Activated naive CD8-positive, alpha-beta T cell treated with anti-CD3 and anti-CD28 coated beads, Interleukin-2, amount 10 ng/mL, durations not matched to agents 7 days and 5 days (primary cell): ENCODE measurements at regions not wholly inside any gene's neighbourhood (a gene's known extent, or its start where the extent isn't known, plus 50 kb on each side); places are given as distances from the start of the nearest gene placed in this dataset.

Experiments
- ATAC-seq: fragments of 150-1000 bp; cut with Tn5 transposase; one replicate; pipeline ENCODE4 v1.10.0; 2021; ENCODE audit warnings: low read depth, moderate library complexity
- POLR2A ChIA-PET: fragments of 350-600 bp; sonication (Branson Sonifier 250); formaldehyde crosslinking; loops from one replicate; lab custom pipeline; 2021; ENCODE audit warnings: antibody characterized with exemption; lab: Charles Lee
- DNase-seq: peaks from one replicate; pipeline ENCODE4 v3.0.0; 2021
- H3K27ac Mint-ChIP-seq: one replicate; pipeline ENCODE4 v1.8.0; 2022; ENCODE audit warnings: mild to moderate bottlenecking, mixed read lengths
- H3K27me3 Mint-ChIP-seq: one replicate; pipeline ENCODE4 v1.8.0; 2022; ENCODE audit warnings: mild to moderate bottlenecking, moderate library complexity, mixed read lengths
- H3K36me3 Mint-ChIP-seq: one replicate; pipeline ENCODE4 v1.8.0; 2021; ENCODE audit warnings: mild to moderate bottlenecking, mixed read lengths
- H3K4me1 Mint-ChIP-seq: one replicate; pipeline ENCODE4 v1.8.0; 2021; ENCODE audit warnings: mixed read lengths
- H3K4me3 Mint-ChIP-seq: one replicate; pipeline ENCODE4 v1.8.0; 2022; ENCODE audit warnings: mild to moderate bottlenecking, moderate library complexity, mixed read lengths
- H3K9me3 Mint-ChIP-seq: one replicate; pipeline ENCODE4 v1.8.0; 2021; ENCODE audit warnings: mixed read lengths

DNA sequence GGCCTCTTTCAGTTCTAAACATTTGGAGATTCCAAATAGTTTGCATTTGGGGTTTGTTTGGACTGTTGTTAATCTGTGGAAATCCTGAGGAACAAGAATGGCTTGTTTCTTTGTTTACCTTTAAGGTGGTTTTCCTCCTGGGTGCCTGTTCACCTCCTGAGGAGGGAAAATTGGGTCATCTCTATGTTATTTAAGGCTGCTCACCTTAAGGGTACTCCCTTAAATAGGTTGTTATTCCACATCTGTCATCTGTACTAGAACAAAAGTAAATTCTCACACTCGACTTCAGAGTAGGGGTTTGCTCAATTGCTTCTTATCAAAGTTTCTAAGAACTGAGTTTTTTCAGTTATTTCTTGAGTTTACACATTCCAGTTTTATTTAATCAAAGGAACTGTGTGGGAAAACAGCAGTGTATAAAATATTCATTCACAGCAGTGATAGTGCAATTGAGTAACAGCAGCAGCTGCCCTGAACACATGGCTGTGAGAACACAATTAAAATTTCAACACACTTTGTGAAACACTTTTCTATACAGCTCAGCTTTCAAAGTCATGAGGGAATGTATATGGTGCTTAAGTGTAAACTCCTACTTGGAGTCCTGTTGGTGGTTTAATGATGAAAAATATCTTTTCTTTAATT is 238.5 kb upstream of the PGRMC2 start:
- Mint-ChIP-seq H3K36me3 (peaks cover 2% of the 10 kb centered on the region), H3K4me3 (no peak overlapping the region), H3K27ac (no peak overlapping the region), H3K4me1 (no peaks in the 10 kb centered on the region), H3K9me3 (no peaks in the 10 kb centered on the region), H3K27me3 (peaks cover 3% of the 10 kb centered on the region)
- POLR2A ChIA-PET: no interaction called here
- ATAC-seq: no peak
- no peak for DNase-seq

DNA sequence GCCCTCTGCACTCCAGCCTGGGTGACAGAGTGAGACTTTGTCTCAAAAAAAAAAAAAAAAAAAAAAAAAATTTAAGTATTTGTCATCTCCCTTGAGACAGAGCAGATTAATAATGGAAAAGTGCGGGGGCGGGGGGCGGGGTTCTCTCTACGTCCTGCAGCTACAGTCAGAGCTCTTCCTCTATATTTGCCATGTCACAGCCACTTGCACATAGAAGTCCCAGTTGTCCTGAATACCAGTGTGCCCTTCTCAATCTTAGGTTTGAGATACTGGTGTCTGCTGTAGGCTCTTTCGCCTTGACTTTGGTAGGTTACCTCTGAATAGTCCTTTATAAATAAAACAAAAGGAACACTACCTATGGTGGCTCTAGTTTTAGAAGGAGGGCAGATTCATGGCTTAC is 237.8 kb upstream of the PGRMC2 start:
- ATAC-seq (no peak), DNase-seq (no peak)
- H3K36me3 Mint-ChIP-seq: peaks cover 2% of the 10 kb centered on the region
- H3K27ac Mint-ChIP-seq: no peak overlapping the region
- H3K9me3 Mint-ChIP-seq: no peaks in the 10 kb centered on the region
- H3K27me3 Mint-ChIP-seq: peaks cover 2% of the 10 kb centered on the region
- POLR2A ChIA-PET: no interaction called here
- no peak overlapping the region for H3K4me3 Mint-ChIP-seq
- H3K4me1 Mint-ChIP-seq: no peaks in the 10 kb centered on the region

GRCh38 chr4:128524311-128524710 is 236.7 kb upstream of the PGRMC2 start:
- no peak overlapping the region for H3K4me3 Mint-ChIP-seq
- H3K4me1 Mint-ChIP-seq: no peaks in the 10 kb centered on the region
- no peaks in the 10 kb centered on the region for H3K9me3 Mint-ChIP-seq
- DNase-seq: no peak
- no peak overlapping the region for H3K27ac Mint-ChIP-seq
- ATAC-seq: no peak
- POLR2A ChIA-PET: no interaction called here
- peaks cover 2% of the 10 kb centered on the region for H3K36me3 Mint-ChIP-seq
- peaks cover 2% of the 10 kb centered on the region for H3K27me3 Mint-ChIP-seq

DNA sequence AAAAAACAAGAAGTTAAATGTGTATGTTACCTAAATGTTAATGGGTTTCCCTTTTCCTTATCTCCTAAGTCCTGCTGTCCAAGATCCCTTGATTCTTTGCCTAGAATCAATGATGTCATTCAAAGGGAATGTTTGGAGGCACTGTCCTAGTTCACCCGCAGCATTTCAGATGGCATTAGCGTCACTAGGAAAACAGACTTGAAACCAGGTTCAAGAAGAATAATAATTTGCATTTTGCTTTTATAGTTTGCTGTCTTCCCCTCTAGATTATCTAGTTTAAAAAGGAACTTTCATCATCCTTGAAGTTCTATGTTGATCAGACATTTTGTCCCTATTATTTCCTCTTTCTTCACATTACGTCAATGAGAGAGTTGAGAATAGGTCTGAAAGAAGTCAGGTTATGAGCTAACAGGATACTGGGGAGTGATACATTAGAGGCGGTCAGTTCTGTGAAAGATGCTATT is 234.1 kb upstream of the PGRMC2 start:
- Mint-ChIP-seq H3K27me3 (peaks cover 2% of the 10 kb centered on the region), H3K9me3 (no peaks in the 10 kb centered on the region), H3K4me3 (no peak overlapping the region), H3K4me1 (no peaks in the 10 kb centered on the region), H3K27ac (no peak overlapping the region), H3K36me3 (peaks cover 2% of the 10 kb centered on the region)
- POLR2A ChIA-PET: no interaction called here
- ATAC-seq (no peak), DNase-seq (no peak)

DNA sequence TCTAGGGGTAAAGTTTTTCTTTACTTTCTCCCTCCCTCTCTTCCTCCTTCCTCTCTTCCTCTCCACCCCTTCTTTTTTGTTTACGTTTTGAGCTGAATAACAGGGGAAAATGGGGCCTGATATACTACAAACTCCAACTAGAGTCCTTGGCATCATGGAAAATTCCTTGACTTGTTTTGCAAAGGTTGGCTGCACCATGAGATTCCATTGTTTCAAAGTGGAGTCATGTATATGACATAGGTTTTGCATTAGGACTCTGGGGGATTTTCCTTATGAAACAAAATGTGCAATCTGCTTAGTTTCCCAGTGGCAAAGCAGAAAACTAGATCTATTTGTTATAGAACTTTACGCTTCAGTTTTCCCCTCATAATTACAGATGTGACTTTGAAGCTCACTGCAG is 233.5 kb upstream of the PGRMC2 start:
- Mint-ChIP-seq H3K27me3 (no peaks in the 10 kb centered on the region), H3K4me3 (no peak overlapping the region), H3K27ac (no peak overlapping the region), H3K9me3 (no peaks in the 10 kb centered on the region), H3K4me1 (no peaks in the 10 kb centered on the region), H3K36me3 (peaks cover 2% of the 10 kb centered on the region)
- DNase-seq: no peak
- POLR2A ChIA-PET: no interaction called here
- no peak for ATAC-seq

DNA sequence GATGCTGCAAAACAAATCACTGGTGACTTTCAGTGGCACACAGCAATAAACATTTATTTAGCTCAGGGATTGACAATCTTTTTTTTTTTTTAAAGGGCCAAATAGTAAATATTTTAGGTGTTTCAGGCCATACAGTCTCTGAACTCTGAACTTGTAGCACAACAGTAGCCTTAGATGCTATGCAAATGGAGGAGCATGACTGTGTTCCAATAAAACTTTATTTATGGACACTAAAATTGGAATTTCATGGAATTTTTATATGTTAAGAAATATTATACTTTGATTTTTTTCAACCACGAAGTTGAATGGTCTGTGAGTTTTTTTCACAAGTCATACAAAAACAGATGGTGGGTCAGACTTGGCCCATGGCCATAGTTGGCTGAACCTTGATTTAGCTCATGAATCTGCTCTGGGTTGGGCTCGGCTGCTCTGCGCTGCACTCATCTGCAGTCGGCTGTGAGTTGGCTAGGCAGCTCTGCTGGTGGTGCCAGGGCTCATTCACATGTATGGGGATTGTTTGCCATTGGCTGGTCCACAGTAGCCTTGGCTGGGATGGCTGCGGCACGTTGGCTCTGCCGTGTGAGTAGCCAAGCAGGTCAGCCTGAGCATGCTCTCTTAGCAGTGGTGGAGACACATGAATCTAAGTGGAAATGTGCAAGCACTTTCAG is 231.7 kb upstream of the PGRMC2 start:
- Mint-ChIP-seq H3K9me3 (peaks cover 4% of the 10 kb centered on the region), H3K4me3 (no peak overlapping the region), H3K27me3 (no peaks in the 10 kb centered on the region), H3K4me1 (peaks cover under 1% of the 10 kb centered on the region), H3K27ac (no peak overlapping the region), H3K36me3 (peaks cover 5% of the 10 kb centered on the region)
- no peak for DNase-seq
- POLR2A ChIA-PET: no interaction called here
- ATAC-seq: no peak

DNA sequence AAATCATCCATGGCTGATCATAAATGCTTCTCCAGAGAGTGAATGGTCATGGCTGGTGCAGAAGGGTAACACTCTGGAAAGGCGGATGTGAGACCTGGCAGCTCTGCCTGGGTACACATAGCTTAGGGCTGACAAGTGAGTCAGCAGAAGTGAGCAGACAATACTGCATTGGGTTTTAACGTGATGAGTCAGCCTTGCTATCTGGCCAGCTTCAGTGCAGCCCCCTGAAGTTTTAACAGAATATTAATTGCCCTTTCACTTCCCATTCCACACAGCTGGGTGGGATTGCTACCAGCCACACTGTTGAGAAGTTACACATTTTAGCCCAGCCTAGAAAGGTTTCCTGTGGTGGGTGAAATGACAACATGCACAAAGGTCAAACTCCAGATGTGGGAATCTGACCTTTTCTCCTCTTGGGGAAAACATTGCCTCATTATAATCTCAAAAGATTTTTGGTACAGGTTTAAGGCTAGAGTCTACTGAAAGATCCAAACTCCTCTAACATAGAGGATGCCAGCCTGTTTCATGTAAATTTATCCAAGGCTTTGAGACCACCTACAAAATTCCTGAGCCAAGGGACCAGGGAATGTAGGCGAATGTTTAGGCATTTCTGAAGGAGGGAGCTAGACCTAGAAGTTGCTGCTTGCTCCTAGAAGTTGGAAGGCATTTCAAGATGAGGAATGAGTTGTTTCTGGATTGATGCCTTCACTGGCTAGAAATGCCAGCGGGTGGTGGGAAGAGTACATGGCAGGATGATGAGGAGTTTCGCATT is 230.3 kb upstream of the PGRMC2 start:
- POLR2A ChIA-PET: no interaction called here
- Mint-ChIP-seq H3K4me3 (no peak overlapping the region), H3K27ac (no peak overlapping the region), H3K36me3 (peaks cover 8% of the 10 kb centered on the region), H3K4me1 (peaks cover 9% of the 10 kb centered on the region), H3K9me3 (peaks cover 6% of the 10 kb centered on the region), H3K27me3 (no peaks in the 10 kb centered on the region)
- no peak for DNase-seq
- no peak for ATAC-seq

DNA sequence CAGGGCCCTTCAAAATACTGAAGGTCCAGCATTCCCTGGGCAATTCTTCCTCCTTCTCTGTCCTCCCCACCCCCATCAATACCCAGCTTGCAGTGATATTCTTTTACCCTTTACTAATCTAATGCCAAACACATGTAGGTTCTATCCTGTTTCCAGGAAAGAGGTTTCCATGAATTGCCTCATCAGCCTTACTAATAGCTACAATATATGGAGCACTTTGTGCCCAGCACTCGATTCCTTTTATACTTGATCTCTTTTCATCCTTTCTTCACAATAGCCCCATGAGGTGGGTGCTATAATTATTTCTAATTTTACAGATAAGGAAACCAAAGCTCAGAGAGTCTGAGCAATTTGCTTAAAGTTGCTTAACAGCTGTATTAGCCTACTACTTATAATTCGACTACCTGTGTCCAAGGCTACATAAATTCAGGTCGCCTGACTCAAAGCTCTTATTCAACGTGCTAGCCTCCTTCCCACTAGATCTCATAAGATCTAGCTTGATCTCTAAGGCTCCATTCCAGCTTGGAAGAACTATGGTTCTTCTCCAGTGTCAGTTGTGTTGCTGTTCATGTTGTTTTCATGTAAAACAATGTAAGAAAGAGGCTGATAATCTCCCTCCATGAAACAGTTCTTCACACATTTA is 229.6 kb upstream of the PGRMC2 start:
- no peaks in the 10 kb centered on the region for H3K27me3 Mint-ChIP-seq
- peaks cover 10% of the 10 kb centered on the region for H3K36me3 Mint-ChIP-seq
- POLR2A ChIA-PET: no interaction called here
- no peak overlapping the region for H3K27ac Mint-ChIP-seq
- DNase-seq (no peak), ATAC-seq (no peak)
- H3K4me1 Mint-ChIP-seq: peaks cover 11% of the 10 kb centered on the region
- no peak overlapping the region for H3K4me3 Mint-ChIP-seq
- peaks cover 8% of the 10 kb centered on the region for H3K9me3 Mint-ChIP-seq

GRCh38 chr4:128516301-128516969 is 228.8 kb upstream of the PGRMC2 start:
- Mint-ChIP-seq H3K27ac (no peak overlapping the region), H3K4me3 (no peak overlapping the region), H3K9me3 (peaks cover 8% of the 10 kb centered on the region), H3K27me3 (no peaks in the 10 kb centered on the region), H3K4me1 (peaks cover 11% of the 10 kb centered on the region), H3K36me3 (peaks cover 10% of the 10 kb centered on the region)
- ATAC-seq (no peak), DNase-seq (no peak)
- POLR2A ChIA-PET: no interaction called here

DNA sequence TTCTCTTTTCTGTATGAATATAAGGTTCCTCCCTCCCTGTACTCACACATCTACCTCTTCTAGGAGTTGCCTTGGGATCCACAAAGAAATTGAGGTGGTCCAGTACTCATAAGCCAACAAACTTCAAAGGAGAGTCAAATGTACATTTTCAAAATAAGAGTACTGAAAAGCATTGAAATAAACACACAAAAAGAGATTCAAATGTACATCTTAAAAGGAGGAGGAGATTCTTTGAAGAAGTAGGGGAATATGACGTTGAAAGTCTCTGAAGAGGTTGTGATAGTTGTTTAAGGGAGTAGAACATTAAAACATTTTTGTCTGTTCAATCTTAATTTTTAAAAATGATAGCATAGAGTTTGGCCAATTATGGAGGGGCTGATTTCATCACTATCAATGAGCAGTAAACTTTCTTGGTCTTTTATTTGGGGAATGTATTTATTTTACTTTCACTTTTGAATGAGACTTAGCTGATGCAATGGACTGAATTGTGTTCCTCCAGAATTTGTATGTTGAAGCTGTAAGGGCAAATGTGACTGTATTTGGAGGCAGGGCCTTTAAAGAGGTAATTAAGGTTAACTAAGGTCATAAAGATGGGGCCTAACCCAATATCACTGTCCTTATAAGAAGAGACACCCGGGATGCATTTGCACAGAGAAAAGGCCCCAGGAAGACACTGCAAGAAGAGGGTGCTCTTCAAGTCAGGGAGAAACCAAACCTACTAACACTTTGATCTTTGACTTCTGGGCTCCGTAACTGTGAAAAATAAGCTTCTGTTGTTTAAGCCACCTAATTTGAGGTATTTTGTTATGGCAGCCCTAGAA is 226.3 kb upstream of the PGRMC2 start:
- peak overlapping the region; percentile 91 for H3K27ac Mint-ChIP-seq
- POLR2A ChIA-PET: interaction anchor here (1.0 to 1.3 kb wide), 2 partner anchors 228 to 298 kb away, joined by 3 to 4 read pairs; no protein-coding TSS in a partner anchor
- no peak for DNase-seq
- peaks cover 10% of the 10 kb centered on the region for H3K36me3 Mint-ChIP-seq
- H3K9me3 Mint-ChIP-seq: peaks cover 8% of the 10 kb centered on the region
- peak overlapping the region; percentile 64 for H3K4me3 Mint-ChIP-seq
- H3K4me1 Mint-ChIP-seq: peaks cover 11% of the 10 kb centered on the region
- ATAC-seq: peak; percentile 71
- no peaks in the 10 kb centered on the region for H3K27me3 Mint-ChIP-seq

- H3K27me3 Mint-ChIP-seq: no peaks in the 10 kb centered on the region
- POLR2A ChIA-PET: no interaction called here
Measured at GRCh38 chr4:128512767-128513322, 225.2 kb upstream of the PGRMC2 start.

GRCh38 chr4:128512161-128512560 is 224.5 kb upstream of the PGRMC2 start:
- Mint-ChIP-seq H3K36me3 (peaks cover 10% of the 10 kb centered on the region), H3K9me3 (peaks cover 8% of the 10 kb centered on the region), H3K4me1 (peaks cover 11% of the 10 kb centered on the region), H3K27me3 (no peaks in the 10 kb centered on the region), H3K4me3 (no peak overlapping the region), H3K27ac (no peak overlapping the region)
- POLR2A ChIA-PET: no interaction called here
- ATAC-seq: no peak
- DNase-seq: no peak

More at GRCh38 chr4:128512767-128513322, 225.2 kb upstream of the PGRMC2 start:
- H3K9me3 Mint-ChIP-seq: peaks cover 8% of the 10 kb centered on the region
- H3K4me3 Mint-ChIP-seq: no peak overlapping the region
- peaks cover 11% of the 10 kb centered on the region for H3K4me1 Mint-ChIP-seq
- no peak for DNase-seq
- no peak for ATAC-seq
- H3K27ac Mint-ChIP-seq: no peak overlapping the region
- H3K36me3 Mint-ChIP-seq: peaks cover 10% of the 10 kb centered on the region
